ENCODE measurements at regions not wholly inside any gene's neighbourhood (a gene's known extent, or its start where the extent isn't known, plus 50 kb on each side); places are given as distances from the start of the nearest gene placed in this dataset.
"Not testable (repeated sequence)": the region's sequence is repeated elsewhere in the genome, so short reads cannot be mapped to it uniquely, and the experiment has no call there.

- intact Hi-C loops (cut with DNase I) = no loop called here
- H3K4me3 ChIP-seq = no peak overlapping the region
- no peak for DNase-seq
- 91 to 99% methylated on average over 2 of the region's 2 CpGs for WGBS, 2 donors
- H3K36me3 ChIP-seq = no peaks in the 10 kb centered on the region
- no peaks in the 10 kb centered on the region for H3K4me1 ChIP-seq
- TF ChIP-seq POLR2AphosphoS5 (IDR thresholded peaks at IDR 0.05) (no peak), POLR2A (IDR thresholded peaks at IDR 0.05) (no peak), EP300 (IDR thresholded peaks at IDR 0.05) (no peak)
- TF ChIP-seq, protein P1, sequence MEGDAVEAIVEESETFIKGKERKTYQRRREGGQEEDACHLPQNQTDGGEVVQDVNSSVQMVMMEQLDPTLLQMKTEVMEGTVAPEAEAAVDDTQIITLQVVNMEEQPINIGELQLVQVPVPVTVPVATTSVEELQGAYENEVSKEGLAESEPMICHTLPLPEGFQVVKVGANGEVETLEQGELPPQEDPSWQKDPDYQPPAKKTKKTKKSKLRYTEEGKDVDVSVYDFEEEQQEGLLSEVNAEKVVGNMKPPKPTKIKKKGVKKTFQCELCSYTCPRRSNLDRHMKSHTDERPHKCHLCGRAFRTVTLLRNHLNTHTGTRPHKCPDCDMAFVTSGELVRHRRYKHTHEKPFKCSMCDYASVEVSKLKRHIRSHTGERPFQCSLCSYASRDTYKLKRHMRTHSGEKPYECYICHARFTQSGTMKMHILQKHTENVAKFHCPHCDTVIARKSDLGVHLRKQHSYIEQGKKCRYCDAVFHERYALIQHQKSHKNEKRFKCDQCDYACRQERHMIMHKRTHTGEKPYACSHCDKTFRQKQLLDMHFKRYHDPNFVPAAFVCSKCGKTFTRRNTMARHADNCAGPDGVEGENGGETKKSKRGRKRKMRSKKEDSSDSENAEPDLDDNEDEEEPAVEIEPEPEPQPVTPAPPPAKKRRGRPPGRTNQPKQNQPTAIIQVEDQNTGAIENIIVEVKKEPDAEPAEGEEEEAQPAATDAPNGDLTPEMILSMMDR (IDR thresholded peaks at IDR 0.05) = no peak
- H3K27me3 ChIP-seq = peaks cover 0 to 5% (median 0%) of the 10 kb centered on the region in 3 donors
- peaks cover 0 to 2% (median 0%) of the 10 kb centered on the region in 4 donors for H3K9me3 ChIP-seq
- H3K27ac ChIP-seq = no peak overlapping the region
Observed at GRCh38 chr17:73851921-73852320, 207.7 kb upstream of the SDK2 start.

- 86 to 91% methylated on average over 15 of the region's 15 CpGs for WGBS, 2 donors
- Histone ChIP-seq H3K4me3 (no peak overlapping the region), H3K27ac (no peak overlapping the region), H3K36me3 (no peaks in the 10 kb centered on the region), H3K9me3 (peaks cover 0 to 2% (median 0%) of the 10 kb centered on the region in 4 donors), H3K4me1 (no peaks in the 10 kb centered on the region), H3K27me3 (peaks cover 0 to 15% (median 0%) of the 10 kb centered on the region in 3 donors)
- DNase-seq = no peak
- intact Hi-C loops (cut with DNase I) = no loop called here
- TF ChIP-seq, protein P1 (IDR thresholded peaks at IDR 0.05) = no peak
- TF ChIP-seq EP300 (IDR thresholded peaks at IDR 0.05) = no peak
- TF ChIP-seq POLR2A (IDR thresholded peaks at IDR 0.05) = no peak
- no peak for TF ChIP-seq POLR2AphosphoS5 (IDR thresholded peaks at IDR 0.05)
Observed at GRCh38 chr17:73855720-73856333, 211.6 kb upstream of the SDK2 start.

GRCh38 chr17:73856556-73856955 is 212.3 kb upstream of the SDK2 start:
- no peak for DNase-seq
- H3K27me3 ChIP-seq = peaks cover 0 to 17% (median 0%) of the 10 kb centered on the region in 3 donors
- H3K4me3 ChIP-seq = no peak overlapping the region
- H3K4me1 ChIP-seq = no peaks in the 10 kb centered on the region
- TF ChIP-seq, protein P1 (IDR thresholded peaks at IDR 0.05) = no peak
- no peak for TF ChIP-seq POLR2A (IDR thresholded peaks at IDR 0.05)
- TF ChIP-seq POLR2AphosphoS5 (IDR thresholded peaks at IDR 0.05) = no peak
- no peak for TF ChIP-seq EP300 (IDR thresholded peaks at IDR 0.05)
- WGBS, 2 donors = 85 to 89% methylated on average over 11 of the region's 11 CpGs
- H3K36me3 ChIP-seq = no peaks in the 10 kb centered on the region
- no peak overlapping the region for H3K27ac ChIP-seq
- peaks cover 0 to 2% (median 0%) of the 10 kb centered on the region in 4 donors for H3K9me3 ChIP-seq
- intact Hi-C loops (cut with DNase I) = no loop called here

DNA sequence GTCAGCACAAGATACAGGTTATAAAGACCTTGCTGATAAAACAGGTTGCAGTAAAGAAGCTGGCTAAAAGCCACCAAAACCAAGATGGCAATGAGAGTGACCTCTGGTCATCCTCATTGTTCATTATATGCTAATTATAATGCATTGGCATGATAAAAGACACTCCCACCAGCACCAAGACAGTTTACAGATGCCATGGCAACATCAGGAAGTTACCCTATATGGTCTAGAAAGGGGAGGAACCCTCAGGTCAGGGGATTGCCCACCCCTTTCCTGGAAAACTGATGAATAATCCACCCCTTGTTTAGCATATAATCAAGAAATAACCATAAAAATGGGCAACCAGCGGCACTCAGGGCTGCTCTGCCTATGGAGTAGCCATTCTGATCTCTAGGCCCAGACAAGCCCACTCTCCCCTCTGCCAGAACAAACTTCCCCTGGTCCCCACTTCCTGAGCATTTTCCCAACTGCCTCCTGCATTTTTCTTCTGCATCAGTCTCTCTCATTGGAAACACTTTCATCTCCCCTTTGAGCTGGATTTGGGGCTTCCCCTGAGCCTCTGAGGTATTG is 215.3 kb upstream of the SDK2 start:
- DNase-seq; H3K9me3 ChIP-seq; H3K36me3 ChIP-seq; H3K4me1 ChIP-seq; H3K4me3 ChIP-seq; intact Hi-C loops (cut with DNase I); H3K27ac ChIP-seq: not testable (repeated sequence)
- peaks cover 0 to 19% (median 0%) of the 10 kb centered on the region in 3 donors for H3K27me3 ChIP-seq
- WGBS, 2 donors = 63 to 80% methylated on average over 1 of the region's 1 CpG

GRCh38 chr17:73861543-73861942 is 217.3 kb upstream of the SDK2 start:
- intact Hi-C loops (cut with DNase I) = no loop called here
- Histone ChIP-seq H3K9me3 (no peaks in the 10 kb centered on the region), H3K4me3 (no peak overlapping the region), H3K4me1 (no peaks in the 10 kb centered on the region), H3K27ac (no peak overlapping the region), H3K36me3 (no peaks in the 10 kb centered on the region), H3K27me3 (peaks cover 0 to 14% (median 0%) of the 10 kb centered on the region in 3 donors)
- DNase-seq = no peak
- 94 to 96% methylated on average over 3 of the region's 3 CpGs for WGBS, 2 donors
- TF ChIP-seq POLR2A (IDR thresholded peaks at IDR 0.05) = no peak
- TF ChIP-seq, protein P1 (IDR thresholded peaks at IDR 0.05) = no peak
- no peak for TF ChIP-seq POLR2AphosphoS5 (IDR thresholded peaks at IDR 0.05)
- no peak for TF ChIP-seq EP300 (IDR thresholded peaks at IDR 0.05)
